ENCODE measurements at regions not wholly inside any gene's neighbourhood (a gene's known extent, or its start where the extent isn't known, plus 50 kb on each side); places are given as distances from the start of the nearest gene placed in this dataset.

GRCh38 chr2:22691666-22692065 is 693.3 kb upstream of the KLHL29 start:
- TF ChIP-seq, protein P1, sequence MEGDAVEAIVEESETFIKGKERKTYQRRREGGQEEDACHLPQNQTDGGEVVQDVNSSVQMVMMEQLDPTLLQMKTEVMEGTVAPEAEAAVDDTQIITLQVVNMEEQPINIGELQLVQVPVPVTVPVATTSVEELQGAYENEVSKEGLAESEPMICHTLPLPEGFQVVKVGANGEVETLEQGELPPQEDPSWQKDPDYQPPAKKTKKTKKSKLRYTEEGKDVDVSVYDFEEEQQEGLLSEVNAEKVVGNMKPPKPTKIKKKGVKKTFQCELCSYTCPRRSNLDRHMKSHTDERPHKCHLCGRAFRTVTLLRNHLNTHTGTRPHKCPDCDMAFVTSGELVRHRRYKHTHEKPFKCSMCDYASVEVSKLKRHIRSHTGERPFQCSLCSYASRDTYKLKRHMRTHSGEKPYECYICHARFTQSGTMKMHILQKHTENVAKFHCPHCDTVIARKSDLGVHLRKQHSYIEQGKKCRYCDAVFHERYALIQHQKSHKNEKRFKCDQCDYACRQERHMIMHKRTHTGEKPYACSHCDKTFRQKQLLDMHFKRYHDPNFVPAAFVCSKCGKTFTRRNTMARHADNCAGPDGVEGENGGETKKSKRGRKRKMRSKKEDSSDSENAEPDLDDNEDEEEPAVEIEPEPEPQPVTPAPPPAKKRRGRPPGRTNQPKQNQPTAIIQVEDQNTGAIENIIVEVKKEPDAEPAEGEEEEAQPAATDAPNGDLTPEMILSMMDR (IDR thresholded peaks at IDR 0.05): no peak
- no peak for TF ChIP-seq RAD21 (conservative IDR thresholded peaks at IDR 0.05 in 1 of 2, IDR thresholded peaks at IDR 0.05 in 1 of 2)
